Activated CD4-positive, alpha-beta T cell treated with anti-CD3 and anti-CD28 coated beads, Interleukin-2, amount 10 ng/mL, durations not matched to agents 24 days and 14 days (primary cell): ENCODE measurements at regions not wholly inside any gene's neighbourhood (a gene's known extent, or its start where the extent isn't known, plus 50 kb on each side); places are given as distances from the start of the nearest gene placed in this dataset.

Source experiments
- DNase-seq: peaks from one replicate; pipeline ENCODE4 v3.0.0; 2022
- H3K27ac Mint-ChIP-seq: one replicate; pipeline ENCODE4 v1.8.0; 2022; ENCODE audit warnings: mild to moderate bottlenecking, mixed read lengths
- H3K27me3 Mint-ChIP-seq: one replicate; pipeline ENCODE4 v1.8.0; 2022; ENCODE audit warnings: mixed read lengths
- H3K36me3 Mint-ChIP-seq: one replicate; pipeline ENCODE4 v1.8.0; 2022; ENCODE audit warnings: low read depth, mild to moderate bottlenecking, mixed read lengths
- H3K4me1 Mint-ChIP-seq: one replicate; pipeline ENCODE4 v1.8.0; 2021; ENCODE audit warnings: mixed read lengths
- H3K4me3 Mint-ChIP-seq: one replicate; pipeline ENCODE4 v1.8.0; 2022; ENCODE audit warnings: mild to moderate bottlenecking, moderate library complexity, mixed read lengths
- H3K9me3 Mint-ChIP-seq: one replicate; pipeline ENCODE4 v1.8.0; 2021; ENCODE audit warnings: mixed read lengths
- intact Hi-C: fragments of 100-400 bp; cut with micrococcal nuclease; formaldehyde crosslinking; loops from one replicate; pipeline ENCODE4 v1.15.1; 2023

DNA sequence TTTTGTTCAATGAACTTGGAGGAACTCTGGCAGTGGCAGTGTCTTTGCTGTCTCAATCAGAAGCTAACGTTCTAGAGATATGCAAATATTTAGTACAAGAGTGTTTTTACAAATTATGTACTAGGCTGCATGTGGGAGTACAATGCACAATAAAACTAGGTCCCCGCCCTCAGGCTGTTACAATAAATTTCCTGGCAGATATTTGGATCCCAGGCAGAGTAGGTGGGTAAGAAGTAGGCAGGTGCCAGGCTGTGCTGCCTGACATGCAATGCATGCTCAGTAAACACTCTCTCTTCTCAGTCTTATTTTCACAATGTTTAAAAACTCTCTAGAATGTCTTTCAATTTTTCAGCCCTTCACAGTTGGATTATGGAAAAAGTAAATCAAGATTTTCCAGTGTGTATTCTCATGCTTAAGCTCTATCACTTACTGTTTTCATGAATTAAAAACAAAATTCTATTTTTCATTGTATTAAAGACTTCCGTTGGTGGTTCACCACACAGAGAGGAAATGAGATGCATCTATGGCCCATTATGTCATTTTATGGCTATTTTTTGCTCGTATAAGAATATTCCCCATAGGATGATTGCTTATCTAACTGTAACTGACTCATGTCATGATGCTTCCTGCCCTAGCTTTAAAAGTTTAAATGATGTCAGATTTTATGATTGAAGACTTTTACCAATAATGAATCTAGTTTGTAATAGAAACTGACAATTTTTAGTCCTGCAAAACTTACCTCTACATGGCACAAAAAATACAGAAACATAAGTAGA is 346.1 kb downstream of the RND3 start:
- H3K4me1 Mint-ChIP-seq, result no peaks in the 10 kb centered on the region
- no peaks in the 10 kb centered on the region for H3K27me3 Mint-ChIP-seq
- peaks cover 2% of the 10 kb centered on the region for H3K9me3 Mint-ChIP-seq
- no peak for DNase-seq
- H3K36me3 Mint-ChIP-seq, result no peaks in the 10 kb centered on the region
- intact Hi-C loops, result no loop called here
- H3K4me3 Mint-ChIP-seq, result no peak overlapping the region
- no peak overlapping the region for H3K27ac Mint-ChIP-seq

GRCh38 chr2:150140777-150141176 is 346.7 kb downstream of the RND3 start:
- Mint-ChIP-seq H3K27ac (no peak overlapping the region), H3K9me3 (no peaks in the 10 kb centered on the region), H3K4me3 (no peak overlapping the region), H3K4me1 (no peaks in the 10 kb centered on the region), H3K36me3 (no peaks in the 10 kb centered on the region), H3K27me3 (no peaks in the 10 kb centered on the region)
- intact Hi-C loops, result no loop called here
- DNase-seq, result no peak

- Mint-ChIP-seq H3K9me3 (no peaks in the 10 kb centered on the region), H3K27ac (no peak overlapping the region), H3K36me3 (no peaks in the 10 kb centered on the region), H3K27me3 (no peaks in the 10 kb centered on the region), H3K4me1 (no peaks in the 10 kb centered on the region), H3K4me3 (no peak overlapping the region)
- no peak for DNase-seq
- intact Hi-C loops, result no loop called here
Measured at GRCh38 chr2:150138587-150138986, 348.9 kb downstream of the RND3 start.

- H3K4me1 Mint-ChIP-seq, result no peaks in the 10 kb centered on the region
- no peak overlapping the region for H3K27ac Mint-ChIP-seq
- H3K36me3 Mint-ChIP-seq, result no peaks in the 10 kb centered on the region
- no peaks in the 10 kb centered on the region for H3K9me3 Mint-ChIP-seq
- H3K27me3 Mint-ChIP-seq, result no peaks in the 10 kb centered on the region
- intact Hi-C loops, result no loop called here
- H3K4me3 Mint-ChIP-seq, result no peak overlapping the region
- no peak for DNase-seq
Measured at GRCh38 chr2:150137338-150138069, 350.0 kb downstream of the RND3 start.

DNA sequence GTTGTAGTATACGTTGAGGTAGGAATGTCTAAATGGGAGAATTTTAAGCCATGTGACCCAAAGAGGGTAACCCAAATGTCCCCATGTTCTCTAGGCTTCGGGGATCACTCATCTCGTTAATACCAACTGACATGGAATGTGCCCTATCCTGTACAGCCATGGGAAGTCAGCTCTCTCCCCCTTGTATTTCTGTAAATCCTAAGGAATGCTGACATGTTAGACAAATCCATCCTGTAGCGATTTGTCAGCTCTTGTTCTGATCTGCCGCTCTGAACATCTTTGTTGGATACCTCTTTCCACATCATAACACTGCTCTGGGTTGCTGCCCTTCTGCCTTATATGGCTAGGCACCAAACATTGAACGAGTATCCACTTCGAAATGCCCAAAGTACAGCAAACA is 350.6 kb downstream of the RND3 start:
- intact Hi-C loops, result no loop called here
- H3K27me3 Mint-ChIP-seq, result no peaks in the 10 kb centered on the region
- no peak for DNase-seq
- no peaks in the 10 kb centered on the region for H3K9me3 Mint-ChIP-seq
- no peaks in the 10 kb centered on the region for H3K4me1 Mint-ChIP-seq
- H3K4me3 Mint-ChIP-seq, result no peak overlapping the region
- no peaks in the 10 kb centered on the region for H3K36me3 Mint-ChIP-seq
- H3K27ac Mint-ChIP-seq, result no peak overlapping the region

GRCh38 chr2:150136401-150136800 is 351.1 kb downstream of the RND3 start:
- no peak overlapping the region for H3K27ac Mint-ChIP-seq
- H3K9me3 Mint-ChIP-seq, result no peaks in the 10 kb centered on the region
- intact Hi-C loops, result no loop called here
- no peak for DNase-seq
- no peaks in the 10 kb centered on the region for H3K4me1 Mint-ChIP-seq
- no peak overlapping the region for H3K4me3 Mint-ChIP-seq
- no peaks in the 10 kb centered on the region for H3K36me3 Mint-ChIP-seq
- no peaks in the 10 kb centered on the region for H3K27me3 Mint-ChIP-seq

DNA sequence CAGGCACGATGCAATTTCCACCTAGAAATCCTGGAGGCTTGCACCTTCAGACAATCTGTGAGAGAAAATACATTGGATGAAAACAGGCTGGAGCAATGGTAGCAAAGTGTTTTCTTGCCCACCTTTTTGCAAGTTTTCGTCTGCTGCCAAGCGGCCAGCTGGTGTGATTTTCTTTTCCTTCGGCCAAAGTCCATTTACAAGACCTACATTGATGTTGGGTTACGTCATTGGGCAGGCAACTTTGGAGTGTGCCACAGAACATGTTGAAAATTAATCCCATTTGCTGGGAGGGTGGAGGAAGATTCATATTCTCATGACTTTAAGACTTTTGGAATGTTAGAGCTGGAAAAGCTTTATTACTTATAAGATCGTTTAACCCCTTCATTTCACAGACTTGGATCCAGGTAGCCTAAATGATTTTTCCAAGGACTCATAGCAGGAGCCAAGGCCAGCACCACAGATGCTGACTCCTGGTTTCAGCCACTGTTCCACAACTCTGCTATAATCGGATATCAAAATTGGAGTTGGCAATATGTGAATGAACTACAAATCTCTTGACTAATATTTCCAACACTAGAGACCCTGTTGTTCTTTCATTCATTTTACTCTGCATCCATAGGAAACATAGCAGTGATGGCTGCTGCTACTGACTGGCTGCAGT is 352.1 kb downstream of the RND3 start:
- H3K27me3 Mint-ChIP-seq, result no peaks in the 10 kb centered on the region
- intact Hi-C loops, result no loop called here
- no peak for DNase-seq
- H3K4me3 Mint-ChIP-seq, result no peak overlapping the region
- no peaks in the 10 kb centered on the region for H3K4me1 Mint-ChIP-seq
- no peak overlapping the region for H3K27ac Mint-ChIP-seq
- no peaks in the 10 kb centered on the region for H3K36me3 Mint-ChIP-seq
- H3K9me3 Mint-ChIP-seq, result no peaks in the 10 kb centered on the region

DNA sequence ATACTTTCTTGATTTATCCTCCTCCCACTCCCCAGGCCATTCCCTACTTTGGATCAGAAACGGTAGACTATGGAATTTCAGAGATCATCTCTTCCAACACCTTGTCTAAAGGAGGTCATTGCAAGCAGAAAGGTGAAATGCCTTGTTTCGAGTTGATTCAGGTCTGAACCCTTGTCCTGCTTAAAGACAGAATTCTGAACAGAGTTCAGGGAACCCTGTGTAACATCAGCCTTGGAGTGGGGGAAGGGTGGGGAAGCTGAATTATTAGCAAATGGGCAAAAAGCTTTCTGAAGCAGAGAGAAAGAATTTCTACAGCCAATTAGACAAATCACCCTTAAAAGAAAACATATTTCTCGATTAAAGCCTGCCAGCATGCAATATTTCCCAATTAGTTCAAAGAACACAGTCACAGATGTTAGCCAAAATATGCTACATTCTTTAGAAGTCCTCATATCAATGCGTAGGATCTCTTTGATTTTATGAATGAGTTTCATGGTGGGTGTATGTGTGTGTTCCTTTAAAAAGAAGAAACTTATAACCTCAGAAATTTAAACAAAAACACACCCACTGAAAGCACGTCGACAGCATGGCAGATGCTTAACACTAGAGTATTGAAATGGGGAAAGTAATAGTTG is 353.1 kb downstream of the RND3 start:
- H3K4me1 Mint-ChIP-seq, result no peaks in the 10 kb centered on the region
- H3K27ac Mint-ChIP-seq, result no peak overlapping the region
- no peaks in the 10 kb centered on the region for H3K27me3 Mint-ChIP-seq
- H3K4me3 Mint-ChIP-seq, result no peak overlapping the region
- no peaks in the 10 kb centered on the region for H3K36me3 Mint-ChIP-seq
- DNase-seq, result no peak
- intact Hi-C loops, result no loop called here
- no peaks in the 10 kb centered on the region for H3K9me3 Mint-ChIP-seq

DNA sequence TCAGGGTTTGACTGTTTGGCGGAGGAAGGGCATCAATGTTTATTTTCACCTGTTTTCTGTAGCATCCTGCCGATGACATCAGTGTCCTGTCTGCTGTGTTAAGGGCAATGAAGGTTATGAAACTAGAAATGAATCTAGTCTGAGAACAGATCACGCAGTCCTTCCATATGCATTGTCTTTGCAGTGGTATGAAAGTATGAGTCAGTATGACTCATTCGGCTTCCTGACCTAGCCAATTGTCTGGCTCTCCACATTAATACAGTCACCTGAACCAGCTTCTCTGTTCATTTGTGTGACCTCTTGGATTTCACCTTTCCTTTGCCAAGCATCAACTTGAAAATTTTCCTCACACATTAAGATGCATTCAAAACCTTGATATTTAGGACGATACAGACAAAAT is 353.8 kb downstream of the RND3 start:
- DNase-seq, result no peak
- no peaks in the 10 kb centered on the region for H3K4me1 Mint-ChIP-seq
- no peak overlapping the region for H3K27ac Mint-ChIP-seq
- no peaks in the 10 kb centered on the region for H3K9me3 Mint-ChIP-seq
- no peaks in the 10 kb centered on the region for H3K27me3 Mint-ChIP-seq
- intact Hi-C loops, result no loop called here
- H3K4me3 Mint-ChIP-seq, result no peak overlapping the region
- H3K36me3 Mint-ChIP-seq, result no peaks in the 10 kb centered on the region

DNA sequence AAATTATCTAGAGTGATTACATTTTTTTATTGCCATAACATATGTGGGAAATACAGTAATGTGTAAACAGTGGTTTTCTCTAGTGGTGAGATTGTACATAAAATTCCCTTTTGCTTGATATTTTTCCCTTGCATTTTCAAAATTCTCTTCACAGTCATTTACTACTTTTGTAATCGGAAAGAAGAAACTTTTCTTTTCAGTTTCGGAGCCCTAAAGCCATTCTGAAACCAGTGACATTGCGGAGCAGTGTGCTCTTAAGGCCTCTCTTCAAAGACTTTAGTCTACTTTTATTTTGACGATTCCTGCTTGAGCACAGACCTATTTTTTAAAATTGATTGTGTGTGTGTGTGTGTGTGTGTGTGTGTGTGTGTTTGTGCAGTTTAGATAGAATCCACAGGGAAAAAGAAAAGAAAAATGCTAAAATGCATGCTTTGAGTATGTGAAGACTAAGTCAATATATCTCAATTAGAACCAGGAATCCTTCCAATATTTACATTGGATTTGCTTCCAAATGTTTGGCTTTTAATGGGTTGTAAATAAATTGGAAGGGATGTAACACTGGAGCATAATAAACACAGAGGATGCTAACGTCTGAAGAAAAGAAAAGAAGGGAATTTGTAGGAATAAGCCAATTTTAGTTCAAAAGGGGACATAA is 357.4 kb downstream of the RND3 start:
- H3K9me3 Mint-ChIP-seq, result no peaks in the 10 kb centered on the region
- no peaks in the 10 kb centered on the region for H3K27me3 Mint-ChIP-seq
- H3K4me1 Mint-ChIP-seq, result no peaks in the 10 kb centered on the region
- intact Hi-C loops, result no loop called here
- no peak overlapping the region for H3K27ac Mint-ChIP-seq
- no peak for DNase-seq
- no peaks in the 10 kb centered on the region for H3K36me3 Mint-ChIP-seq
- H3K4me3 Mint-ChIP-seq, result no peak overlapping the region

DNA sequence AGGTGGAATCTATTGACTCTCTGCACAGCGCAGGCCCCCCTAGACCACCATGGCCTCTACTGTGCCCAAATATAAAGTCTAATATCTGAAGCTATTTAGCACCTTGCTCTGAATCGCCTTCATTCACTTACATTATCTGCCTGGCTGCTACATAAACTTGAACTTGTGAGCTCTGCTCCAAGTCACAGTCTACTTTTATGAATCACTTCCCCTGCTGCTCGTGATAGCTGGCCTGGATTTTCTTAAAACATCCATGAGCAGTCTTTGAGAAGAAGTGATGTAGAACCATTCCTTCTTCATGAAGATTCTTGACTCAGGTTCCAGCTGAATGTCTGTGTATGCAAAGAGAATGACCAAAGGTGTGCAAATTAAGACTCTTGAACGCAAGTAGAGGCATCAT is 359.5 kb downstream of the RND3 start:
- no peaks in the 10 kb centered on the region for H3K27me3 Mint-ChIP-seq
- DNase-seq, result no peak
- H3K4me1 Mint-ChIP-seq, result no peaks in the 10 kb centered on the region
- intact Hi-C loops, result no loop called here
- H3K27ac Mint-ChIP-seq, result no peak overlapping the region
- no peaks in the 10 kb centered on the region for H3K9me3 Mint-ChIP-seq
- no peaks in the 10 kb centered on the region for H3K36me3 Mint-ChIP-seq
- no peak overlapping the region for H3K4me3 Mint-ChIP-seq

GRCh38 chr2:150127346-150127990 is 360.0 kb downstream of the RND3 start:
- intact Hi-C loops, result no loop called here
- Mint-ChIP-seq H3K9me3 (no peaks in the 10 kb centered on the region), H3K27me3 (no peaks in the 10 kb centered on the region), H3K4me3 (no peak overlapping the region), H3K4me1 (no peaks in the 10 kb centered on the region), H3K27ac (no peak overlapping the region), H3K36me3 (no peaks in the 10 kb centered on the region)
- no peak for DNase-seq

DNA sequence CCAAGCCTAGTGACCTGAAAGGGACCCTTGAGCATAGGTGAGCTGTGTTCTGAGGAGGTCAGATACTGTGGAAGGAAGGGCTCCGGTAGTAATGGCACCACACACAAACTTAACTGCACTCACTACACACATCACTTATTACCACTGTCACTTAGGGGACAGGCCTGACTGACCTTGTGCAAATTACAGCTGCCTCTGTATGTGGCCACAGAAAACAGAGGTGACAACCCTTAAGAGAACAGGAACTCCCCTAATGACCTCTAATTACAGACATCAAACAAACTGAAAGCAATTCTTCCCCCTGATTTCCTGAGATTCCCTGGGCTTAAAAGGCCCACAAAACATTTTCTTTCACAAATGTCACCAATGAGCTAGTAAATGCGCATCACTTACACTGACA is 360.6 kb downstream of the RND3 start:
- H3K36me3 Mint-ChIP-seq, result no peaks in the 10 kb centered on the region

More for the DNA sequence above, 360.6 kb downstream of the RND3 start:
- intact Hi-C loops, result no loop called here
- H3K9me3 Mint-ChIP-seq, result no peaks in the 10 kb centered on the region
- H3K4me1 Mint-ChIP-seq, result no peaks in the 10 kb centered on the region
- no peak overlapping the region for H3K4me3 Mint-ChIP-seq
- no peaks in the 10 kb centered on the region for H3K27me3 Mint-ChIP-seq
- no peak for DNase-seq
- no peak overlapping the region for H3K27ac Mint-ChIP-seq
